WI38 (cell line): ENCODE measurements at regions not wholly inside any gene's neighbourhood (a gene's known extent, or its start where the extent isn't known, plus 50 kb on each side); places are given as distances from the start of the nearest gene placed in this dataset.
"Not testable (repeated sequence)": the region's sequence is repeated elsewhere in the genome, so short reads cannot be mapped to it uniquely, and the experiment has no call there.

Experiments
- H3K4me3 ChIP-seq: 2 replicates; pipeline ENCODE4 v1.5.1; 2011; ENCODE audit warnings: low read depth, mild to moderate bottlenecking, control low read depth, low read length
- CTCF ChIP-seq: IDR thresholded peaks from 2 replicates; pipeline ENCODE4 v1.5.1; 2012; ENCODE audit warnings: low read depth, mild to moderate bottlenecking, control low read depth, low read length

DNA sequence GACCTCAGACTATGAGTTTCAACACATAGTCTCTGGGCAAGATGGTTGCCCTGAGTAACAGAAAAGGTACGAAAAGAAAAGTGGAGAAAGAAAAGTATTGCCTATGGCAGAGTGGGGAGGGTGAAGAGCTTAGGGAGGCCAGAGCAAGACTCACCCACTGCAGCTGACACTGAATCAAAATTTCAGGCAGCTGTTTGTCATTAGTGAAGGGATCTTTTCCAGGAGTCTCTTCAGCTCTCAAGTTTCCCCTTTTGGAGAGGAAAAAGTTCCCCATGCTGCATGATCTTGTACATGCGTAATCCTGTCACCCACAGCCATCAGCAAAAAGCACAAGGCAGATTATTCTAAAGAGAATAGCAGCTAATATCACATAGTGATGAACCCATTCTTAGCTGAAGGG is 616.9 kb upstream of the GBE1 start:
- no peak for TF ChIP-seq CTCF
- no peak overlapping the region for H3K4me3 ChIP-seq

DNA sequence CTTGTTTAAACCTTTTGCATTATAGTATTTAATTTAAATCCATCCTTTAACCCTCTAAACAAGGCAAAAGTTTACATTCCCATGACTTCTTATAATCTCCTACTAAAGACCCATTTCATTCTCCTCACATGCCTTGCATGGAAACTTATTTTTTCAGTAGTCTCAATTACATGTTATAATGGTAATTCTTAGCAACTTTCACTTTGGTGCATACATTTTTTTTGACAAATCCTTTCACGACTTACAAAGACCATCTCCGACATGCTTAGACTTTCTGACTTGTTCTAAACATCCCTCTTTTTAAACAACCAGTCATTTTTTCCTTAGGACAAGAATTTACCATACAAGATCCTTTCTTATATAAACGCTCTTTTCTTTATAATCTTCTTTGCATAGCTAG is 615.4 kb upstream of the GBE1 start:
- no peak for TF ChIP-seq CTCF

GRCh38 chr3:82373833-82374232 is 612.4 kb upstream of the GBE1 start:
- not testable (repeated sequence) for H3K4me3 ChIP-seq

More for the DNA sequence above, 615.4 kb upstream of the GBE1 start:
- H3K4me3 ChIP-seq: no peak overlapping the region

DNA sequence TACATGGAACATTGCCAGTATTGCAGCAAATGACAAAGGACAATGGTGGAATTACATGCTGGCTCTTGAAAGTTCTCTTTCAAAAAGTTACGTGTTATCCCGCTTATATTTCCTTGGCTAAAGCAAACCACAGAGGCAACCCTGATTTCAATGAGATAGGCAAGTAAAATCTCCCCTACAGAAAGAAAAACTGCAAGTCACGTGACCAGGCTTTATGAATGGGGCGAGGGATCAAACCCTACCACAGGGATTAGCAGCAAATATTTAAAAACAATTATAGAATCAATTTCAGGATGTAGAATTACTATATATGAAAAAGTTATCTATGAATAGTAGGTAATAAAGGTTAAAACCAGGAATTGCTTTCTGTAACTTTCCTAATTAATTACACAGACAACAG is 603.4 kb upstream of the GBE1 start:
- H3K4me3 ChIP-seq: no peak overlapping the region
- no peak for TF ChIP-seq CTCF

DNA sequence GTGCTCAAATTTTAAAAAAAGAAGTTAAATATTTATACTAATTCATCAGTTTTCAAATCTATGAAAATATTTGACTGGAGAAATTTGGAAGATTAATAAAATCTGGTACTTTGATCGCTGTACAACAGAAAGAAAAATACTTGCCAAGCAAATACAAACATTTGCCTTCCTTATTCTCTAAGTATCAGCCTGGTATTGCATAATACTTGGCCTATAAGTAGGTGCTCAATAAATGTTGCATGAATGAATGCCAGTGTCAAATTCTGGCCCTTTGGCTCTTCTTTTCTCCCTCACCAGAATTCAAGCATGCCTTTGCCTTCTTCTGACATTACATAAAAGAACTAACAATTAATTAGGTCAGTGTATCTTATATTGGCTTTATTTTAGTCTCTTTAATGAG is 601.7 kb upstream of the GBE1 start:
- TF ChIP-seq CTCF: no peak
- no peak overlapping the region for H3K4me3 ChIP-seq

DNA sequence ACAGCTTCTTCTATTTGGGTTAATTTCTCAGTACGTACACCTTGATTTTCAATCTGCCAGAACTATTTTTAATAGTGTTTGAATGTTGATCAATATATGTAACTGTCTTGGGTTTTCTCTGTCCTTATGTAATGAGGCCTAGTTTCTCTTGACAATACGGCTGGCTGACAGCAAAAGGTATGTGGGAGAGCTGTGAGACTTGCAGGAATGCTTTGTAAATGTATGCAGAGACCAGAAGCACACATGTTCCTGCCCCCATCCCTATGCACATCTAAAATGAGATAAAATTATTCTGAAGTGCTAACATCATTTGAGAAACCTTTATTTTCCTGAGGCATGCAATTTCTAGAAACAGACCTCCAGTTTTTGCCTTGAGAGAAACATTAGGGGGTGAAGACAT is 593.8 kb upstream of the GBE1 start:
- TF ChIP-seq CTCF: no peak
- no peak overlapping the region for H3K4me3 ChIP-seq

DNA sequence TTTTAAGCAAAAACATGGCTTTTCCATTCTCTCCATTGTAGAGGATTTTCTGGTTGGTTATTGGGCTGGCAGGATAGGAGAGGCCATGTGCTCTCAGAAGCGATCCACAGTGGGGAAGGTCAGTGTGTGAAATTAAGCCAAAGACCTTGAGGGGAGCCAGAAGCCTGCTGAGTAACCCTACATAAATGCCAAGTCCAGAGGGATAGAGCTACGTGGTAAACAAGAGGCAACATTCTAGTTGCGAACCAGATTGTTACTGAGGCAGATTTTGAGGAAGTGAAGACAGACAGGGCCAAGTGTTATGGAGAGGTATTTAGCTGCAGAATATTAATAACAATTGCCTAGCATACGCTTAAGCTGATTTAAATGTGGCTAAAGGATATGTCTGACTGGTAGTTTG is 592.8 kb upstream of the GBE1 start:
- no peak for TF ChIP-seq CTCF
- H3K4me3 ChIP-seq: no peak overlapping the region

GRCh38 chr3:82353306-82354171 is 592.1 kb upstream of the GBE1 start:
- TF ChIP-seq CTCF: no peak
- H3K4me3 ChIP-seq: no peak overlapping the region
